Immature natural killer cell (primary cell): ENCODE measurements at regions not wholly inside any gene's neighbourhood (a gene's known extent, or its start where the extent isn't known, plus 50 kb on each side); places are given as distances from the start of the nearest gene placed in this dataset.

Experiments
- DNase-seq, 3 donors: peaks; one replicate each; pipeline ENCODE4 v3.0.0; 2022; ENCODE audit warnings: mixed read lengths in 1 of 3
- H3K27ac Mint-ChIP-seq, 6 donors: one replicate each; pipeline ENCODE4 v1.8.0; 2020; ENCODE audit warnings: mixed read lengths in 6 of 6, mild to moderate bottlenecking in 5 of 6, inconsistent platforms in 4 of 6, moderate library complexity in 3 of 6
- H3K27me3 Mint-ChIP-seq, 3 donors: one replicate each; pipeline ENCODE4 v1.8.0; 2020 to 2021; ENCODE audit warnings: low read depth in 3 of 3, mild to moderate bottlenecking in 3 of 3, mixed read lengths in 3 of 3, moderate library complexity in 3 of 3, inconsistent platforms in 1 of 3
- H3K36me3 Mint-ChIP-seq, 3 donors: one replicate each; pipeline ENCODE4 v1.8.0; 2020; ENCODE audit warnings: mixed read lengths in 3 of 3, inconsistent platforms in 2 of 3, mild to moderate bottlenecking in 2 of 3
- H3K4me1 Mint-ChIP-seq, 2 donors: one replicate each; pipeline ENCODE4 v1.8.0; 2020; ENCODE audit warnings: inconsistent platforms in 2 of 2, mild to moderate bottlenecking in 2 of 2, mixed read lengths in 2 of 2, moderate library complexity in 1 of 2
- H3K4me3 Mint-ChIP-seq, 5 donors: one replicate each; pipeline ENCODE4 v1.8.0; 2020; ENCODE audit warnings: mild to moderate bottlenecking in 5 of 5, mixed read lengths in 5 of 5, inconsistent platforms in 3 of 5, moderate library complexity in 3 of 5
- H3K9me3 Mint-ChIP-seq, 6 donors: one replicate each; pipeline ENCODE4 v1.8.0; 2020; ENCODE audit warnings: mild to moderate bottlenecking in 6 of 6, mixed read lengths in 6 of 6, inconsistent platforms in 4 of 6, moderate library complexity in 3 of 6

GRCh38 chr2:156800781-156801361 is 364.7 kb downstream of the GPD2 start:
- no peaks in the 10 kb centered on the region for H3K4me1 Mint-ChIP-seq
- peaks cover 0 to 7% (median 0%) of the 10 kb centered on the region in 6 donors for H3K9me3 Mint-ChIP-seq
- DNase-seq = no peak
- H3K27me3 Mint-ChIP-seq = peaks cover 0 to 3% (median 0%) of the 10 kb centered on the region in 3 donors
- H3K36me3 Mint-ChIP-seq = no peaks in the 10 kb centered on the region
- H3K27ac Mint-ChIP-seq = no peak overlapping the region
- H3K4me3 Mint-ChIP-seq = no peak overlapping the region

GRCh38 chr2:156803243-156803642 is 367.1 kb downstream of the GPD2 start:
- Mint-ChIP-seq H3K27ac (no peak overlapping the region), H3K4me1 (no peaks in the 10 kb centered on the region)

DNA sequence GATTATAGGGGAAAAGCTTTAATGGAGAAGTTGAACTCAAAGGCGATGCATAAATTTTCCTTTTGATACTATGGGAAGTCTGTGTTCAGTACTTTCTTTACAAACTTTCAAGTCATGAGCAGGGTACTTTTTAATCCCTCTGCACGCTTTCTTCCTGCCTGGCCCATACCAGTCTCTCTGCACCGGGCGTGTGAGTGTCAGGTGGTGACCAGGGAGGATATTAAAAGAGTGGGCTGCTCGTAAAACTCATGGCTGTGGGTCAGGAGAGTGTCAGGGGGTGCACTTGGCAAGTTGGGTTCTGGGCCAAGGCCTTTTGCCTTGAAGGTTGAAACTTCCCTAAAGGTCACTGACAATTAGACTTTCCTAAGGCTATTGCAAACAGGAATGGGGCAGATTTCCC is 367.8 kb downstream of the GPD2 start:
- peaks cover 0 to 1% (median 0%) of the 10 kb centered on the region in 3 donors for H3K27me3 Mint-ChIP-seq
- H3K9me3 Mint-ChIP-seq = peaks cover 0 to 6% (median 0%) of the 10 kb centered on the region in 6 donors
- H3K4me1 Mint-ChIP-seq = no peaks in the 10 kb centered on the region
- no peak overlapping the region for H3K27ac Mint-ChIP-seq
- DNase-seq = no peak
- H3K4me3 Mint-ChIP-seq = no peak overlapping the region
- no peaks in the 10 kb centered on the region for H3K36me3 Mint-ChIP-seq

More at GRCh38 chr2:156803243-156803642, 367.1 kb downstream of the GPD2 start:
- H3K4me3 Mint-ChIP-seq = no peak overlapping the region
- H3K9me3 Mint-ChIP-seq = peaks cover 0 to 4% (median 0%) of the 10 kb centered on the region in 6 donors
- H3K27me3 Mint-ChIP-seq = peaks cover 0 to 1% (median 0%) of the 10 kb centered on the region in 3 donors
- no peaks in the 10 kb centered on the region for H3K36me3 Mint-ChIP-seq
- DNase-seq = no peak

DNA sequence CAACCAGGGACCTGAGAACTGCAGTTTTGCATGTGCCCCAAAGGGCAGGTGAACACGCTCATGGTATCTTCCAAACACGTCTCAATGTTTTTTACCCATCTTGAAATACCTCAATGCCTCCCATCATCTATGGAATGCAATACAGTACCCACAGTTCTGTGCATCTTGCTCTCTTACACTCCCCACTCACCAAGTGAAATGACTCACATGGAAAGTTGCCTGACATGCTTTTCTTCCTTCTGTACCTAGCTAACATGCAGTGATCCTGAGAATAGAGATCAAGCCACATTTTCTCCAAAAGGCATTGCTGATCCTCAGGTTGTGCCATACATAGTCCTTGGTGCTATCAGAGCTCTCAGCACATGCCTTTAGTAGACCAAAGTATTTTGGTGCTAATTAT is 373.9 kb downstream of the GPD2 start:
- no peaks in the 10 kb centered on the region for H3K36me3 Mint-ChIP-seq
- no peaks in the 10 kb centered on the region for H3K4me1 Mint-ChIP-seq
- H3K9me3 Mint-ChIP-seq = peaks cover 0 to 6% (median 0%) of the 10 kb centered on the region in 6 donors
- no peak overlapping the region for H3K27ac Mint-ChIP-seq
- H3K27me3 Mint-ChIP-seq = peaks cover 0 to 3% (median 0%) of the 10 kb centered on the region in 3 donors
- DNase-seq = no peak
- no peak overlapping the region for H3K4me3 Mint-ChIP-seq

- Mint-ChIP-seq H3K36me3 (no peaks in the 10 kb centered on the region), H3K4me3 (no peak overlapping the region), H3K4me1 (no peaks in the 10 kb centered on the region), H3K27ac (no peak overlapping the region), H3K27me3 (peaks cover 0 to 3% (median 3%) of the 10 kb centered on the region in 3 donors), H3K9me3 (peaks cover 0 to 5% (median 0%) of the 10 kb centered on the region in 6 donors)
- DNase-seq = no peak
Measured at GRCh38 chr2:156812496-156812895, 376.3 kb downstream of the GPD2 start.

- no peaks in the 10 kb centered on the region for H3K36me3 Mint-ChIP-seq
- DNase-seq = no peak
- no peak overlapping the region for H3K4me3 Mint-ChIP-seq
- peaks cover 1 to 3% (median 3%) of the 10 kb centered on the region in 3 donors for H3K27me3 Mint-ChIP-seq
- H3K4me1 Mint-ChIP-seq = no peaks in the 10 kb centered on the region
- no peak overlapping the region for H3K27ac Mint-ChIP-seq
- H3K9me3 Mint-ChIP-seq = peaks cover 2 to 10% (median 5%) of the 10 kb centered on the region in 6 donors
Measured at GRCh38 chr2:156817430-156817829, 381.3 kb downstream of the GPD2 start.

DNA sequence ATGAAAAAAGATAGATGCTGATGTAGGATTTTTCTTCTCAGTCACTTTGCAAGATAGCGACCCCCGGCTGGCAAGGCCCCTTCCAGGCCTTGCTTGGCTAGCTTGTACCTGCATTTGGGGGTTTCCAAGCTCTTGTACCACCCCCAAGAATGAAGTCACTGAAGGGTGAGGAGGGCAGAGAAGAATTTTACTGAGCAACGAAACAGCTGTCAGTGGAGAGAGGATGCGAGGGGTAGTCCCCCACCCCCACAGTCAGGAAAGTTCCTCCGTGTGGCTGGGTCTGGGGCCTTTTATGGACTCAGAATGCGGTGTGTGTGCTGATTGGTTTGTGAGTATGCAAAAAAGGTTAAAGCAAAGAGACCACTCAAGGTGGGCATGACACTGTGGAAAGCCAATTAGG is 382.0 kb downstream of the GPD2 start:
- no peaks in the 10 kb centered on the region for H3K36me3 Mint-ChIP-seq
- H3K4me1 Mint-ChIP-seq = no peaks in the 10 kb centered on the region
- DNase-seq = no peak
- peaks cover 1 to 3% (median 3%) of the 10 kb centered on the region in 3 donors for H3K27me3 Mint-ChIP-seq
- no peak overlapping the region for H3K27ac Mint-ChIP-seq
- no peak overlapping the region for H3K4me3 Mint-ChIP-seq
- peaks cover 2 to 10% (median 5%) of the 10 kb centered on the region in 6 donors for H3K9me3 Mint-ChIP-seq

GRCh38 chr2:156818944-156819343 is 382.8 kb downstream of the GPD2 start:
- Mint-ChIP-seq H3K4me1 (no peaks in the 10 kb centered on the region), H3K27me3 (peaks cover 1 to 3% (median 3%) of the 10 kb centered on the region in 3 donors), H3K9me3 (peaks cover 2 to 10% (median 4%) of the 10 kb centered on the region in 6 donors), H3K36me3 (no peaks in the 10 kb centered on the region), H3K27ac (no peak overlapping the region), H3K4me3 (no peak overlapping the region)
- DNase-seq = no peak

- DNase-seq = no peak
- Mint-ChIP-seq H3K4me1 (no peaks in the 10 kb centered on the region), H3K9me3 (peaks cover 0 to 2% (median 0%) of the 10 kb centered on the region in 6 donors), H3K27ac (no peak overlapping the region), H3K27me3 (no peaks in the 10 kb centered on the region), H3K4me3 (no peak overlapping the region), H3K36me3 (no peaks in the 10 kb centered on the region)
Measured at GRCh38 chr2:156826341-156826933, 390.3 kb downstream of the GPD2 start.

GRCh38 chr2:156834431-156834830 is 398.3 kb downstream of the GPD2 start:
- Mint-ChIP-seq H3K27me3 (no peaks in the 10 kb centered on the region), H3K4me3 (no peak overlapping the region), H3K9me3 (peaks cover 0 to 8% (median 2%) of the 10 kb centered on the region in 6 donors), H3K27ac (no peak overlapping the region), H3K36me3 (no peaks in the 10 kb centered on the region), H3K4me1 (no peaks in the 10 kb centered on the region)
- DNase-seq = no peak

DNA sequence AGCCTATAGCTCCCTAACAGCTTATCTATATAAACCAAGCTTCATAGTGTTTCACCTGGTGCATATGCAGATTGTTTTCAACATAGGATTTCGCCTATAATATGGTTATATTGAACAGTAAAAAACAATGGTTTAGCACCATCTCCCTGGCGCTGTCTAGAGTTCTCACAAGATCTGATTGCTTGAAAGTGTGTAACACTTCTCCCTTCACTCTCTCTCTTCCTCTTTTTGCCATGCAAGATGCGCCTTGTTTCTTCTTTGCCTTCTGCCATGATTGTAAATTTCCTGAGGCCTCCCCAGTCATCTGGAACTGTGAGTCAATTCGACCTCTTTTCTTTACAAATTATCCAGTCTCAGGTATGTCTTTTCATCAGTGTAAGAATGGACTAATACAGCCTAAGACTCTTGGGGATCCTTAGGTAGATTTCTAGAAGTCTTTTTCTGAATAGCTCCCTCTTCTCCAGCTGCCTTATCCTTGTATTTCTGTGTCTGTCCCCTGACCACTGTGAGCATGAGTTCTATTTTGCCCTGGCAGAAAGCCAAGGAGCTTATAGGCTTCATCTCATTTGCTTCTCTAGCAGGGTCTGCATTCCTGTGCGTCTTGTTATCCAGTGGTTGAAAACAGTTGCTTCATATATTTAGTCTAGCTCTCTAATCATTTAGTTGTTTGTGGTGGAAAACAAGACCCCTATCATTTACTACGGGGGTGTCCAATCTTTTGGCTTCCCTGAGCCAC is 401.6 kb downstream of the GPD2 start:
- H3K36me3 Mint-ChIP-seq = no peaks in the 10 kb centered on the region

DNA sequence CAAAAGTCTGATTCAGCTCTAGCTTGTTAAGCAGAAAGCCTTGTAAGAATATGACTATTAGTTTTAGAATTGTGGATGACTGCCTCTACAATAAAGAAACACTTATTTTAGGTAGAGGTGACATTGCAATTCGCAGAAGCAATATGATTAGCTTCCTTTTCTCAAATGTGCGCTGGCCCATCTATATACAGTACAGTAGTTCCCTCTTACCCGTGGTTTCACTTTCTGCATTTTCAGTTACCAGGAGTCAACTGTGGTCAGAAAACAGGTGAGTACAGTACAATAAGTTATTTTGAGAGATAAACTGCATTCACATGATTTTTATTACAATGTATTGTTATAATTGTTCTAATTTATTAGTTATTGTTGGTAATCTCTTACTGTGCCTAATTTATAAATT is 405.1 kb downstream of the GPD2 start:
- H3K36me3 Mint-ChIP-seq = no peaks in the 10 kb centered on the region
- H3K27me3 Mint-ChIP-seq = no peaks in the 10 kb centered on the region
- no peak overlapping the region for H3K27ac Mint-ChIP-seq
- no peak overlapping the region for H3K4me3 Mint-ChIP-seq
- peaks cover 0 to 8% (median 3%) of the 10 kb centered on the region in 6 donors for H3K9me3 Mint-ChIP-seq
- no peak for DNase-seq
- no peaks in the 10 kb centered on the region for H3K4me1 Mint-ChIP-seq

More for the DNA sequence above, 401.6 kb downstream of the GPD2 start:
- DNase-seq = no peak
- Mint-ChIP-seq H3K9me3 (peaks cover 0 to 8% (median 2%) of the 10 kb centered on the region in 6 donors), H3K27me3 (no peaks in the 10 kb centered on the region), H3K4me3 (no peak overlapping the region), H3K4me1 (no peaks in the 10 kb centered on the region), H3K27ac (no peak overlapping the region)

- no peak for DNase-seq
- Mint-ChIP-seq H3K27me3 (no peaks in the 10 kb centered on the region), H3K9me3 (peaks cover 0 to 2% (median 0%) of the 10 kb centered on the region in 6 donors), H3K4me3 (no peak overlapping the region), H3K27ac (no peak overlapping the region), H3K4me1 (no peaks in the 10 kb centered on the region), H3K36me3 (no peaks in the 10 kb centered on the region)
Measured at GRCh38 chr2:156845806-156846558, 409.8 kb downstream of the GPD2 start.

DNA sequence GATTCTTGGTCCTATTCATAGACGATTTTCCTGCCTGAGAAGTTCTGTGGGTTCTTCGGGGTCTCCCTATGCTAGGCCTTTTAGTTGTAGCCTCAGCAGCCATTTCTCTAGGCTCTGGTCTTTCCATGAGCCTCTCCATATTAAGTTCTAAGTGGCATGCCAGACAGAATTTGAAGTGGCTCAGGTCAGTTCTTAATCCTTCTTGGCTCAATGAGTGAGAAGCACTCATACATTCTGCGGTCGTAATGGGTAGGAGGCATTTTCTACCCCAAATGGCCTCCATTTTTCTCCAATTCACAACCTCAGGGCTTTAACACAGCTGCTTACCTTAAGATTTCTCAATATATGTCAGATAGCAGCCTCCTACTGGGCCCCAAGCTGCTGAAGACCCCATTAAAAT is 405.3 kb upstream of the GALNT5 start:
- Mint-ChIP-seq H3K27me3 (peaks cover 0 to 3% (median 0%) of the 10 kb centered on the region in 3 donors), H3K36me3 (no peaks in the 10 kb centered on the region), H3K9me3 (peaks cover 0 to 6% (median 2%) of the 10 kb centered on the region in 6 donors), H3K27ac (no peak overlapping the region), H3K4me1 (no peaks in the 10 kb centered on the region), H3K4me3 (no peak overlapping the region)
- DNase-seq = no peak
